ENCODE measurements at regions not wholly inside any gene's neighbourhood (a gene's known extent, or its start where the extent isn't known, plus 50 kb on each side); places are given as distances from the start of the nearest gene placed in this dataset.

- TF ChIP-seq CTCF (conservative IDR thresholded peaks at IDR 0.05; ENCODE audit: low read depth, low read length), result no peak
- no peak for TF ChIP-seq EZH2 (IDR thresholded peaks at IDR 0.05; ENCODE audit: low read length, unreplicated experiment)
These were observed 346.3 kb upstream of the PPARGC1A start for GRCh38 chr4:24236120-24236519.
